HG03095 (cell line): ENCODE measurements at regions not wholly inside any gene's neighbourhood (a gene's known extent, or its start where the extent isn't known, plus 50 kb on each side); places are given as distances from the start of the nearest gene placed in this dataset.

ENCODE experiments used
- ATAC-seq: cut with Tn5 transposase; IDR thresholded peaks from one replicate; pipeline ENCODE4 v1.9.1; 2021; ENCODE audit warnings: moderate library complexity; ENCODE audit not compliant: unreplicated experiment

DNA sequence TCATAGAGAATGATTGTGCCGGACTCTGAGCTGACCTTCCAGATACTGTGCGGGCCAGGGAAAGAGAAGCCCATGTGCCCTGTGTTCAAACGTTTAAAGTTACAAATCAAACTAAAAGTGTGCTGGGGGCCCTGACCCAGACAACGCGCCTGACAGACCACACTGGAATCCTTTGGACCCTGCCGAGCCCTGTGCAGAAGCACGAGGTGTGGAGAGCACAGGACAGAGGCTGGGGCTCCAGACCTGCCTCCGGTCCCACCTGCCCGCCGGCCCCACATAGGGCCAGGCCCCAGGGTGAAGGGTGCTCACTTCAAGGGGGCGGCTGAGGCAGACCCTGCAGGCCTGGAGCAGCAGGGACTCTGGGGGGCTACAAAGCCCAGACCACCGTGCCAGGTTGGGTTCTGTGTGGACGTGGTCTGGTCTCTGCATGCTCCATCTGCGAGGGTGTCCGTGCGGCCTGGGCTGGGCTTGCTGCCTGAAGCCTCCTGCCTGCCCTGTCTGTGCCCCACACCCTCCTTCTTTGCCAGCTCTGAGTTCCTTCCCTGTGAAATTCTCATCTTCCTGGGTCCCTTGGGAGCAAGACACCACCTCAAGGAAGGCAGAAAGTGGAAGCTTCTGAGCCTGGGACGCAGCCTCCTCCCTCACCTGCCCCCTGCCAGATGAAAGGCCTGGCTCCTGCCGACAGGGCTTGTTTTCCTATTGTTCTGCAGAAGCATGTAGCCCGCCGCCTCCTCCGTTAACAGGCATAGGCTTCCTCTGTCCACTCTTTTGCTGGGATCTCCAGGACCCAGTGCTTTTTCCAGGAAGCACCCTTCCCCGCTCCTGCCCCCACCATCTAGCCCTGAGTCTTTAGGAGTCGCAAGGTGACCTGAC lies 186.2 kb downstream of the ERMARD start:
- ATAC-seq: no peak

- no peak for ATAC-seq
Measured at GRCh38 chr6:169936355-169936975, 185.0 kb downstream of the ERMARD start.

DNA sequence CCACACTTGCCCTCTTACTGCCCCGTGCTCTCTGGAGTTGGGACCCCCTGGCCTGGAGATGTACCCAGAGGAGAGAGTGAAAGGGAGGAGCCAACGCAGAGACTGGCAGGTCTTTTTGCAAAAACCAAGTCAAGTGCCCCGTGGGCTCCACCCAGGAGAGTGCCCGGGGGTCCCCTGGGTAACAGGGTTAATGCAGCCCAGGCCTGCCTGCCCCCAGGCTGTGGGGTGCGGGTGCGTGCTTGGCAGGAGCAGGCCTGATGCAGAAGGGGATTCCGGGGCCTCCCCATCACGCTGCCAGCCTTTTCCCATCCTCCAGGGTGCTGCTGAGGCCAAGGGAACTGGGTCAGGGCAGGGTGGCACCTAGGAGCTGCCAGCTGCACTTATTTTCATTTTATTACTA lies 184.4 kb downstream of the ERMARD start:
- ATAC-seq: no peak

DNA sequence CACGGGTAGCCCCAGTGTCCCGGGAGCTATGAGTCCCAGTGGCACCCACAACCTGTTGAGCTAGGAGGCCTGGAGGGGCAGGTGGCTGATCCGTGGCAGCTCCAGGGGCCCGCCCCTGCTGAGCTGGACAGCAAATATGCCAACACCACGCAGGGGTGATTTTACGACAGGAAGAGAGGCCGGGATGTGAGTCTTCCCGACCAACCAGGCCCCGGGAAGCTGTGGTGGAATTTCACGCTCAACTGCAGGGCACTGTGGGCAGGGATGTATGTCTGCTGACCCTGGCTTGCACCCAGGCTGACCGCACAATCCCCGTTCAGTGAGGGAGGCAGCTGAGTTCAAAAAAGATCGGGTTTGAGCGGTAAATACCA lies 183.9 kb downstream of the ERMARD start:
- no peak for ATAC-seq

GRCh38 chr6:169934699-169935347 lies 183.4 kb downstream of the ERMARD start:
- ATAC-seq: no peak

DNA sequence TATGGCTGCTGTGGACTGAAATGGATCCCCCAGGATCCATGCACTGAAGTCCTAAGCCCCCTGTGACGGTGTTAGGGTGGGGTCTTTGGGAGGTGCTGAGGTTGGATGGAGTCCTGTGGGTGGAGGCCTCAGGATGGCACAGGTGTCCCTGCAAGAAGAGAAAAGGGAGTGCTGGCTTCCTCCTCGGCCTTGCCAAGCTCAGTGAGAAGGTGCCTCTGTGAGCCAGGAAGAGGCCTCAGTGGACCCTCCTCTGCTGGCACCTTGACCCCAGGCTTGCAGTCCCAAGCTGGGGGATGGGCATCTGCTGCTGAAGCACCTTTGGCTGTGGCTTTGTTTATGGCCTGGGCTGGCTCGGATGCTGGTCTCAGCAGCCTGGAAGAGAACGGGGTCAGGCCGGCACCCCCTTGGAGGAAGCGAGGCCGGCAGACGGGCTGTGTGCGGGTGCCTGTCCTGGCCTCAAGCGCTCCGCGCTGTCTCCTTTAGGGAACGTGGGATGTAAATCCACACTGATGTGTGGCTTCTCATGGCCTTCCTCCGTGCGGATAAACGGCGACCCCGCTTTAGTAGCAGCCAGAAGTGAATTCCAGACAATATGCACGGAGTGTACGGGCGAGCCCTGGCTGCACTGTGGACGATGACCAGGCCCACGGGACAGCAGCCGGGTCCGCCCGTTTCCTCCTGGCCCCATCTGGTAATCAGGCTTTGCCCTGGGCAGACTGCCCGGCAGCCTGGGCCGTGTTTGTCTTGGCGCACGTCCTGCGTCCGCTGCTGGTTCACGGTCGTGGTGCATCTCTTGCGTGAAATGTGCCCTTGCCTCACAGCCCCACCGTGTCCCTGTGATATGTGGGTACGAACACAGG lies 182.6 kb downstream of the ERMARD start:
- ATAC-seq: no peak

DNA sequence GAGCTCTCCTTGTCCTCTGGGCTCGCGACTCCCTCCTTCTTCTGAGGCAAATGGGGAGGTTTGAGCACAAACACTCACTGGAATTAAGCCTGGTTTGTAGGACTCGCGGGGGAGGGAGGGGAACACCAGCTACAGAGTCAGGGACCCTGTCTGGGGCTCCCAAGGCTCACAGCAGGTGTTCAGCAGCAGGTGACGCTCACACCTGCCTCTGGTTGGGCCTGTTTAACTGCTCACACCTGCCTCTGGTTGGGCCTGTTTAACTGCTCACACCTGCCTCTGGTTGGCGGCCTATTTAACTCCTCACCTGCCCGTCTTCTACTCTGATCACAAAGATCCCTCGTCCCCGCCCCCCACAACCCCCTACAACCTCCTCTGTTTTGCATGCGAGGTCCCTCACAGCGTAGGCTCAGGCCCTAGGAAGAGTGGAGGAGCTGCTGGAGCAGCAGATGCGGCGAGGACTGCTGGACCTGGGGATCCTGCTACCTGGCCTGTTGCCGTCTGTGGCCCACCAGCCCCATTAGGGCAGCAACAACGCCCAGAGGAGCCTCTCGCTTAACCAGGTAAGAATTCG lies 181.9 kb downstream of the ERMARD start:
- ATAC-seq: no peak

GRCh38 chr6:169932491-169932890 lies 181.1 kb downstream of the ERMARD start:
- ATAC-seq: no peak

GRCh38 chr6:169931261-169931660 lies 179.8 kb downstream of the ERMARD start:
- no peak for ATAC-seq

- no peak for ATAC-seq
Measured at GRCh38 chr6:169930799-169931198, 179.4 kb downstream of the ERMARD start.

DNA sequence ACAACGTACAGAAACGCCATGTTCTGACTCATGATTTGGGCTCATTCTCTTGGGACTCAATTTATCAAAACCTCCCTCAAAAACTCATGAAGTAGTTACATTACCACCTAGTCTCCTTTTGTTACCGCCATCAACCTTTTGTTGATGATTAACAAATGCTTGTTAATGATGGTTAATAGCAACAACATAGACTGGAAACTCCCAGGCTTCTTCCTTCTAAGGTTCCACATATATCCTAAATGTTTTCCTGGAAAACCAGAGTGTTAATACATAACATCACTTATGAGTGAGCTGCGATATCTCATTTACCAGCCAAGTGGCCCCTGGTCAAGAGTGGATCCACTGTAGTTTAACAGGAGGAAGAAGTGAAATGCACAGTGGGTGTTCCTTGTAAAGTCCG lies 176.3 kb downstream of the ERMARD start:
- no peak for ATAC-seq

- no peak for ATAC-seq
Measured at GRCh38 chr6:169926617-169927417, 175.4 kb downstream of the ERMARD start.

- no peak for ATAC-seq
Measured at GRCh38 chr6:169923468-169924464, 172.3 kb downstream of the ERMARD start.

GRCh38 chr6:169921853-169922824 lies 170.7 kb downstream of the ERMARD start:
- no peak for ATAC-seq

DNA sequence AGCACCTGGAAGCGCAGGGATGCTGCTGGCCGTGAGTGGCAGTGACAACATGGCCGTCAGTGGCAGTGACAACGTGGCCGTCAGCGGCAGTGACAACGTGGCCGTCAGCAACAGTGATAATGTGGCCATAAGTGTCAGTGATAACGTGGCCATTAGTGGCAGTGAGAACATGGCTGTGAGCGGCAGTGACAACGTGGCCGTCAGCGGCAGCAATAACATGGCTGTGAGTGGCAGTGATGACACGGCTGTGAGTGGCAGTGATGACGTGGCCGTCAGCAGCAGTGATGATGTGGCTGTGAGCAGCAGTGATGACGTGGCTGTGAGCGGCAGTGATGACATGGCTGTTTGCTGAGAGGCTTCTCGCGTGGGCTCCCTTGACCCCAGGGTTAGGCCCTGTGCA lies 169.8 kb downstream of the ERMARD start:
- no peak for ATAC-seq

DNA sequence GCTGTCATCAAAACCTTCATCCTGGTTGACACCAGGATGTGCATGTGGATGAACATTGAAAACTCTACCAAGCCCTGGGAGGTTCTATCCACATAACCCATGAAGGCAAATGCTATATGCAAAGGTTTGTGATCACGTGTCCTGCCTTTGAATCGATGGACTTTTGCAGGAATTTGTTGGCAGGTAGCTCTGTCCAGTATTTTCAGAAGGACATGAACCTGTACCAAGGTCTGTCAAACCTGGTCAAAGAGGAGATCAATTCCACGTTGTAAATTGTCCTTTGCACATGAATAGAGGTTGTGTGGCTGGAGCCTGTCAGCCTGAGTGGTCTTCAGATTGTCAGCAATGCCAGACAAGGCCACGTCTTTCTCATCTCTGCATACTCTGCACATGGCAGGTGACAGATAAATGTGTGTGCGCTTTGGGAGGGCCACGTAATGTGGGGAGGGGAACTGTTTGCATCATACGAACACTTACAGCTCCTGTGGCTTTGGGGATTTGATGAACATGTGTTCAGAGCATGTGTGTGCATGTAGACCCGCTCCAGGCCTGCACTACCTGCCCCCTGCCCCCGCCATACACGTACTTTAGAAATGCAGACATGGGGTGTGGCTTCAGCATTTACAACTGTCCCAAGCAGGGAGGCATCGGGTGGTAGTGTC lies 169.1 kb downstream of the ERMARD start:
- ATAC-seq: no peak

- ATAC-seq: no peak
Measured at GRCh38 chr6:169918954-169919549, 167.6 kb downstream of the ERMARD start.
